ENCODE measurements at regions not wholly inside any gene's neighbourhood (a gene's known extent, or its start where the extent isn't known, plus 50 kb on each side); places are given as distances from the start of the nearest gene placed in this dataset.

- no peak for TF ChIP-seq ZNF197 (CRISPR knock-in tag; IDR thresholded peaks at IDR 0.05; ENCODE audit: low read depth)
- no peak for TF ChIP-seq CTCF (IDR thresholded peaks at IDR 0.05 in 2 of 3, conservative IDR thresholded peaks at IDR 0.05 in 1 of 3; ENCODE audit: insufficient read depth in 2 of 3, low read depth in 1 of 3, low read length in 3 of 3)
Observed at GRCh38 chr15:70504299-70504951, 258.9 kb downstream of the UACA start.
